ENCODE measurements at regions not wholly inside any gene's neighbourhood (a gene's known extent, or its start where the extent isn't known, plus 50 kb on each side); places are given as distances from the start of the nearest gene placed in this dataset.

GRCh38 chr22:22169923-22170322, 74.7 kb upstream of the VPREB1 start:
- H3K27me3 ChIP-seq (ENCODE audit: control insufficient read depth, insufficient read depth, low read length) = peaks cover 12% of the 10 kb centered on the region
- DNase-seq (ENCODE audit: low read depth) = no peak
- H3K36me3 ChIP-seq (ENCODE audit: control insufficient read depth, insufficient read depth, low read length) = no peaks in the 10 kb centered on the region
- H3K4me3 ChIP-seq (ENCODE audit: low read depth, low read length) = no peak overlapping the region
- no peak for TF ChIP-seq CTCF (IDR thresholded peaks at IDR 0.05; ENCODE audit: insufficient read depth, low read length, poor library complexity, severe bottlenecking)

- no peak for TF ChIP-seq CTCF (IDR thresholded peaks at IDR 0.05; ENCODE audit: insufficient read depth, low read length, poor library complexity, severe bottlenecking)
- DNase-seq (ENCODE audit: low read depth) = no peak
- Histone ChIP-seq H3K36me3 (ENCODE audit: control insufficient read depth, insufficient read depth, low read length) (no peaks in the 10 kb centered on the region), H3K4me3 (ENCODE audit: low read depth, low read length) (no peak overlapping the region), H3K27me3 (ENCODE audit: control insufficient read depth, insufficient read depth, low read length) (peaks cover 15% of the 10 kb centered on the region)
Observed at GRCh38 chr22:22168941-22169867, 75.4 kb upstream of the VPREB1 start.

- Histone ChIP-seq H3K4me3 (ENCODE audit: low read depth, low read length) (peak overlapping the region; percentile 1), H3K36me3 (ENCODE audit: control insufficient read depth, insufficient read depth, low read length) (no peaks in the 10 kb centered on the region), H3K27me3 (ENCODE audit: control insufficient read depth, insufficient read depth, low read length) (peaks cover 15% of the 10 kb centered on the region)
- peak; percentile 12 for DNase-seq (ENCODE audit: low read depth)
- no peak for TF ChIP-seq CTCF (IDR thresholded peaks at IDR 0.05; ENCODE audit: insufficient read depth, low read length, poor library complexity, severe bottlenecking)
Observed at GRCh38 chr22:22168190-22168940, 76.2 kb upstream of the VPREB1 start.

- H3K27me3 ChIP-seq (ENCODE audit: control insufficient read depth, insufficient read depth, low read length) = peaks cover 15% of the 10 kb centered on the region
- no peak for TF ChIP-seq CTCF (IDR thresholded peaks at IDR 0.05; ENCODE audit: insufficient read depth, low read length, poor library complexity, severe bottlenecking)
- no peak overlapping the region for H3K4me3 ChIP-seq (ENCODE audit: low read depth, low read length)
- no peaks in the 10 kb centered on the region for H3K36me3 ChIP-seq (ENCODE audit: control insufficient read depth, insufficient read depth, low read length)
- DNase-seq (ENCODE audit: low read depth) = no peak
Observed at GRCh38 chr22:22167791-22168189, 76.8 kb upstream of the VPREB1 start.

- Histone ChIP-seq H3K4me3 (ENCODE audit: low read depth, low read length) (no peak overlapping the region), H3K36me3 (ENCODE audit: control insufficient read depth, insufficient read depth, low read length) (no peaks in the 10 kb centered on the region), H3K27me3 (ENCODE audit: control insufficient read depth, insufficient read depth, low read length) (peaks cover 15% of the 10 kb centered on the region)
- no peak for DNase-seq (ENCODE audit: low read depth)
- TF ChIP-seq CTCF (IDR thresholded peaks at IDR 0.05; ENCODE audit: insufficient read depth, low read length, poor library complexity, severe bottlenecking) = no peak
Observed at GRCh38 chr22:22166941-22167713, 77.5 kb upstream of the VPREB1 start.

All from kidney epithelial cell (primary cell).